Epithelial cell of esophagus (primary cell): ENCODE measurements at regions not wholly inside any gene's neighbourhood (a gene's known extent, or its start where the extent isn't known, plus 50 kb on each side); places are given as distances from the start of the nearest gene placed in this dataset.
A peak's percentile ranks its signal among the peaks of the same experiment; 100 is the strongest.

Experiments used
- DNase-seq: peaks from one replicate; pipeline ENCODE4 v3.0.0; 2010; ENCODE audit warnings: low read depth
- H3K4me3 ChIP-seq: 2 replicates; pipeline ENCODE4 v1.5.1; 2011; ENCODE audit warnings: mild to moderate bottlenecking, low read length, control low read depth
- TF ChIP-seq, protein P1 (sequence below): IDR thresholded peaks from 2 replicates; pipeline ENCODE4 v1.5.1; 2011; ENCODE audit warnings: low read depth, mild to moderate bottlenecking, low read length, control low read depth, inconsistent platforms; ENCODE audit not compliant: insufficient read depth; ENCODE audit errors: missing control alignments

DNA sequence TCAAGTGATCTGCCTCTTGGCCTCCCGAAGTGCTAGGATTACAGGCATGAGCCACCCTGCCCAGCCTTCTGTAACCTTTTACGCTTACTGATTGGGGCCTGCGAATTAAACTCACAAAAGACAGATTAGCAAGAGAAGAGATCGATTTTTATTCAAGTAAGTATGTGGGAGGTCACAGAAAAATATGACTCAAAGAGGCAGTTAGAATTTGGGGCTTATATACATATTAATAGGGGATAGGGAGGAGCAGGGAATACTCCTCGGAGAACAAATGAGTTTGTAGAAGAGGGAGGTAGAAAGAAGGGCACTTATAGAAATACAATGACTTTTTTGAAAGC is 78.9 kb downstream of the CD24 start:
- no peak for DNase-seq
- TF ChIP-seq, protein P1, sequence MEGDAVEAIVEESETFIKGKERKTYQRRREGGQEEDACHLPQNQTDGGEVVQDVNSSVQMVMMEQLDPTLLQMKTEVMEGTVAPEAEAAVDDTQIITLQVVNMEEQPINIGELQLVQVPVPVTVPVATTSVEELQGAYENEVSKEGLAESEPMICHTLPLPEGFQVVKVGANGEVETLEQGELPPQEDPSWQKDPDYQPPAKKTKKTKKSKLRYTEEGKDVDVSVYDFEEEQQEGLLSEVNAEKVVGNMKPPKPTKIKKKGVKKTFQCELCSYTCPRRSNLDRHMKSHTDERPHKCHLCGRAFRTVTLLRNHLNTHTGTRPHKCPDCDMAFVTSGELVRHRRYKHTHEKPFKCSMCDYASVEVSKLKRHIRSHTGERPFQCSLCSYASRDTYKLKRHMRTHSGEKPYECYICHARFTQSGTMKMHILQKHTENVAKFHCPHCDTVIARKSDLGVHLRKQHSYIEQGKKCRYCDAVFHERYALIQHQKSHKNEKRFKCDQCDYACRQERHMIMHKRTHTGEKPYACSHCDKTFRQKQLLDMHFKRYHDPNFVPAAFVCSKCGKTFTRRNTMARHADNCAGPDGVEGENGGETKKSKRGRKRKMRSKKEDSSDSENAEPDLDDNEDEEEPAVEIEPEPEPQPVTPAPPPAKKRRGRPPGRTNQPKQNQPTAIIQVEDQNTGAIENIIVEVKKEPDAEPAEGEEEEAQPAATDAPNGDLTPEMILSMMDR: no peak
- no peak overlapping the region for H3K4me3 ChIP-seq

DNA sequence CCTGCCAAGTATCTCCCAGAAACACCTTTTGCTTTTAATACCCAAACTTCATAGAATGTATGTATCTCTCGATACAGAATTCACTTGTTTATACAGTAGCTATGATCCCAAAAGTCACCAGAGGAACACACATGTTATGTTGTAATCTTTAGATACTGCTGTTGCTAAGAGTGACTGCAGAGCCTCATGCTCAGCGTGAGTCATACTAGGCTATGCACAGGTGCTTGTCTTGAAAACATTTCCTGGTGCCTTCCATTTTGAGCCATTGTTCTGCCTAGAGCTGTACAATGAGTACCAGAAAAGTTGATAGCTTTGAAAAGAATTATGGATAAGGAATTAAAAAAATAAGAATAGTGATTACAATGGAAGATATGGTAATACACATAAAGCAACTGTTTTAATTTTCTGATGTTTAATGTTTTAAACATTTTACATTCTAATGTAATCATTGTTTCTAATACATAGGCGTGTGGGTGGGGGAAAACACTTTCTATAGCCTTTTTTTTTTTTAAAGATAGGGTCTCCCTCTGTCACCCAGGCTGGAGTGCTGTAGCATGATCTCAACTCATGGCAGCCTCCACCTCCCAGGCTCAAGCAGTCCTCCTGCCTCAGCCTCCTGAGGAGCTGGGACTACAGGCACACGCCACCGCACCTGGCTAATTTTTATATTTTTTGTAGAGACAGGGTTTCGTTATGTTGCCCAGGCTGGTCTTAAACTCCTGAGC is 79.4 kb downstream of the CD24 start:
- DNase-seq: peak; percentile 93
- TF ChIP-seq, protein P1: no peak
- H3K4me3 ChIP-seq: no peak overlapping the region

DNA sequence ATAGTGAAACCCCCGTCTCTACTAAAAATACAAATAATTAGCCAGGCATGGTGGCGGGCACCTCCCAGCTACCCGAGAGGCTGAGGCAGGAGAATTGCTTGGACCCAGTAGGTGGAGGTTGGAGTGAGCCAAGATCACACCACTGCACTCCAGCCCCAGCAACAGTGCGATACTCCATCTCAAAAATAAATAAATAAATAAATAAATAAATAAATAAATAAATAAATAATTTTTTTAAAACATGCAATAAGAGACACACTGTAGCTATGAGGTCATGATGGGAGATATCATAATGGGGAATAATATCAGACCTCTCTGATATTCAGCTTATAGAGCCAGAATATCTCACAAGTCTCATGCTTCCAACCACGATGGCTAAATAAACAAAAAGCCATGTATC is 82.3 kb downstream of the CD24 start:
- TF ChIP-seq, protein P1: no peak
- H3K4me3 ChIP-seq: no peak overlapping the region
- no peak for DNase-seq

DNA sequence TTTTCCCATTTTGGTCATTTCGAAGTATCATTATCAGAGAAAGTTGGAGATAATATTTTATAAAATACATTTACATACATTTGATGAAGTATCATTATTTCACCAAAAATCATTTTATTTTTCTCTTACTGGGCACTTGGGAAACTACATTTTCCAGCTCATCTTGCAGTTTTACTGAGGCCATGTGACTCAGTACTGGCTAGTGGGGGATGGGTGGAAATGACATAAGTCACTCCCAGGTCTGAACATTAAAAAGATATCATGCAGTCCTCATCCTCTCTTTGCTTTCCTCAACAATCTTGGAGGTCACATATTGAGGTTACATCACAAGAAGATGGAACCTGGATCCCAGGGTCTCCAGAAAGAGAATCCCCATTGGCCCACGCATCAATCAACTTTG is 84.1 kb downstream of the CD24 start:
- TF ChIP-seq, protein P1: no peak
- no peak overlapping the region for H3K4me3 ChIP-seq
- peak; percentile 54 for DNase-seq

DNA sequence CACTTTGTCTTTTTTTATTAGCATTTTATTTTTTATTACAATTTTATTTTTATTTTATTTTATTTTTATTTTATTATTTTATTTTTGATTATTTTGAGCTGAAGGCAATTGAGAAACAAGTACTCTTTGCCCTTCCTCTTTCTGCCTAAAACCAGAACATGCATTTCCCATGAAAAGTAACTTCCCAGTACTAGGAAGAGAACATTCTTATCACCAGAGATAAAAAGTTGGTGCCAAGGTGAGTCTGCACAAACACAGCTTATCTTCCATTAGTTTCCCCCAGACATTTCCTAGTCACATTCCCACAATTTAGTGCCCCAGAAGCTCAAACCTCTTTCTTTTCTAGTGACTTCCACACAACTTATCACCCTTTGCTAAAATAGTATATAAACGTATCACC is 84.8 kb downstream of the CD24 start:
- H3K4me3 ChIP-seq: no peak overlapping the region
- TF ChIP-seq, protein P1: no peak
- no peak for DNase-seq

DNA sequence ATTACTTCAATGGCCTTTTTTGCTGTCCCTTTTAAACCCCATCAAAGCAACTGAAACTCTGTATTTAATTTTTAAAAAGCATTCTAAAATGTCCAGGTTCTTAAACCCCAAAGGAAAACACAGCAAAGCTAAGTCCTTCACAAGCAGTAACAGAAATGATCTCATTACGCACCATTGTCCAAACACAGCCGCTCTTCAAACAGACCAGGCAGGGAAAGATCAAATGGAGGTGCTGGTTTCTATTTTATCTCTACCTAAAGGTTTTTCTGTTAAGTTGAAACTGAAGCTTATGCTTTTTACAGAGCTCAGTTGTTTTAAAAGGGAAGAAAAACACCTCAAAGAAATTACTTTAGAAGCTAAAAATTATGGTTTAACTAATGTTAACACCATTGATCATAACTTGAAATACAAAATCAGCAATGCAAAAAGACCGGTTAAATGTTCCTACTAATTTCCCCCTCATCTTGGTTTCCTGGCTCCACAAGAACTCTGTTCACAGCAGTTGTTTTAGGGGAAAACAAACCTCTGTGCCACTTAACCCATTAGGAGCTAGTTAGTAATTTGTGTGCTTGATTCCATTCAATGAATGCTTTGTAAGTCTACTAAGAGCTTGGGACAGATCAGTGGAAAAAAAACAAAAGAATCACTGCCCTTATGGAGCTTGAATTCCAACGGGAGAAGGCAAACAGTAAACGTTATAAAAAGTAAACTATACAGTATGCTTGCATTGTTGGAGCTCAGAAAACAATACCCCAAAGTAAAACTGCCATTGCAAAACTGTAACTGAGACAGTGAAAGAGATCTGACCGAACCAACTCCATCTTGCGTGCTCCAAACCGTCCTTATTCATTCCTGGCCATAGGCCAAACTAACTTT is 87.4 kb downstream of the CD24 start:
- peak; percentile 39 for DNase-seq
- TF ChIP-seq, protein P1: no peak
- H3K4me3 ChIP-seq: no peak overlapping the region
